ENCODE measurements at regions not wholly inside any gene's neighbourhood (a gene's known extent, or its start where the extent isn't known, plus 50 kb on each side); places are given as distances from the start of the nearest gene placed in this dataset.
A peak's percentile ranks its signal among the peaks of the same experiment; 100 is the strongest.
"Not testable (repeated sequence)": the region's sequence is repeated elsewhere in the genome, so short reads cannot be mapped to it uniquely, and the experiment has no call there.

DNA sequence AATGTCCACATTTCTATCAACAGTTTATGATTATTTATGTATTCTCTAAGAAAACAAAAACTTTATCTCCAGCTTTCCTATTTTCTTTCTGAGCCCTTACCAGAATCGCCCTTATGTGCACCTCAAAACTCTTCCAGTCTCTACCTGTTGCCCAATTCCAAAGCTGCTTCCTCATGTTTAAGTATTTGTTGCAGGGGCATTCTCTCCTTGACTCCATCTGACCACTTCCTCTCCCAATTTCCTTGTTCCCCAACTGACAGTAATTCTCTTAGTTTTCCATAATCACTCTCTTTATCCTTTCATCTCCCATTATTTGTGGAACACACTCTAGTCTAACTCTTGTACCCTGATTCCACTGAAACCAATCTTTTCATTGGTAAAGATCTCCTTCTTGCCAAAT, 105.4 kb upstream of the RBBP8 start:
- DNase-seq, result peak; percentile 37

DNA sequence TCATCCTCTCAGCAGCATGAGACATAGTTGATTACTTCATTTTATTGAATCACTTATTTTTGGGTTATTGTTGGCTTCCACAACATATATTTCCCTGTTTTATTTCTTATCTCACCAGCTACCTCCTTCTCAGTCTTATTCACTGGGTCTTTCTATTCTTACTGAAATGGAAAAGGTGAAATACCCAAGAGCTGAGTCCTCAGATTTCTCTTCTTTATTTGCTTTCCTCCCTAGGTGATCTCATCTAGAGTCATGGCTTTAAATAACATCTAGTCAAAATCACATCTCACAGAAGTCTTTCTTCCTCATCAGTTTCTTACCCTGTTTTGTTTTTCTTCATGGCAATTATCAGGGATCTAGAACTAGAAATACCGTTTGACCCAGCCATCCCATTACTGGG, 105.0 kb upstream of the RBBP8 start:
- DNase-seq, result no peak

DNA sequence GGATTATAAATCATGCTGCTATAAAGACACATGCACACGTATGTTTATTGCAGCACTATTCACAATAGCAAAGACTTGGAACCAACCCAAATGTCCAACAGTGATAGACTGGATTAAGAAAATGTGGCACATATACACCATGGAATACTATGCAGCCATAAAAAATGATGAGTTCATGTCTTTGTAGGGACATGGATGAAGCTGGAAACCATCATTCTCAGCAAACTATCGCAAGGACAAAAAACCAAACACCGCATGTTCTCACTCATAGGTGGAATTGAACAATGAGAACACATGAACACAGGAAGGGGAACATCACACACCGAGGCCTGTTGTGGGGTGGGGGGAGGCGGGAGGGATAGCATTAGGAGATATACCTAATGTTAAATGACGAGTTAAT, 104.5 kb upstream of the RBBP8 start:
- not testable (repeated sequence) for DNase-seq

DNA sequence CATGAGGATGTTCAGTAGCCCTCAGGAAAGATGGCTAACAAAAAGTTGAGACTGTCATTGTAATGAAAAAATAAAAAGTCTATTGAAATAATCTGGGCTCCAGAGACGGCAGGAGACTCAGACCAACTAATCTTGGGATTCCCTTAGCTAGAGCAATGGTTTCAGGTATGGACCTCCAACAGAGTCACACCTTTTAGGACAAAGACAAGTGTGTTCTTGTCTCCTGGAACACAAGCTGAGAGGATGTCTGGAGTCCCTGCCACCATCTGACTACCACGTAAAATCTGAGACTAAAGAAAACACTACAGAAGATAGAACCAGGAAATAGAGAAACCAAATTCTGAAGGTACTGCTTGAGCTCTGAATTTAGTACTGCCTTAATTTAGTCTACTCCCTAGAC, 103.3 kb upstream of the RBBP8 start:
- no peak for DNase-seq

DNA sequence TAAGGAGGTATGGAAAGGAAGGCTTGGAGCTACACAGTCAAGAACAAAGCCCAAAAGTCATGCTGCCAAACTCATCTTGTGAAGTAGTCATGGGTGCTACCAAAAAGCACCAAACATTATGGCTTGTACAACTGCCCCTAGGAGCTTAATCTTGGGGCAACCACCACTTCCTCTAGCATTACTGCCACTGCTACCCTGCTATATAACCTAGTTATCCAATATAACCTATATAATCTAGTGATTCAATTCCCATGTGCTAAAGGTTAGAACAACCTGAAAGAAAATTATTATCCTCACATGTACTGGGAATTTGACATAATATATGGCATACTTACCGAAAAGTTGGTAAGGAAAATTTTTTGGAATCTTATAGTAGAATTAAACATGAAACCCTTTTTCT, 102.6 kb upstream of the RBBP8 start:
- no peak for DNase-seq

DNA sequence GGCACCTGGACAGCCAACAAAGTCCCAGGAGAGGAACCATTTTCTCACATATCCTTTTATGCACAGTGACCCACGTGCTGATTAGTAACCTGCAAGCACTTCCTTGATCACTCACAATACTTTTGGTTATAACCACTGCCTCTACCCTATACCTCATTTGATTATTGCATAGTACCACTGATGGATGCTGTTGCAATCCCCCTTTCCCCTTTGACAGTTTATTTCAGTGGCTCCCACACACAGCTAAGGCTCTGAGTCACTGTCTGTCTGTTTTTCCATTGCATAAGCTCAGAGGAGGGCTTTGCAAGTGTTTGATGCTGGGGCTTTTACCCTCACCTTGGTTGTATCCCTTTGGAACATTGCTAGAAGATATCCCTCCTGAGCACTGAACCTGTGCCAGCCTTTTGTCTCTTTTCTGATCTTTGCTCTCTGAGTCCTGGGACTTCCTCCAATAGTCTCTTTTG, 101.7 kb upstream of the RBBP8 start:
- DNase-seq, result peak; percentile 97

DNA sequence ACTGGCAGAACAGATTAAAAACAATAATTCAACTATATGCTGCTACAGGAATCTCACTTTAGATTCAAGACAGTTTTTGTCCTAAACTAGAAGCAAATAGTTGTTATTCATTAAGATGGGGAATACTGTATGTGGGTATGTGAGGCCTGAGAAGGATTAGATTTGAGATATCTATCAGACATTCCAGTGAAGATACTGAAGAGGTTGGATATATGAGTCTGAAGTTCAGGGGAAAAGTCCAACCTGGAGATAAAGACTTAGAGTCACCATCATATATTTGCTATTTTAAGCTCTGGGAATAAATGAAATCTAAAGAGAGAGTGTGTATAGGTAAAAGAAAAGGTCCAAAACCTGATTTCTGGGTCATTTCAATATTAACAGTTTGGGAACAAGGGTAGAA, 96.2 kb upstream of the RBBP8 start:
- DNase-seq, result no peak

DNA sequence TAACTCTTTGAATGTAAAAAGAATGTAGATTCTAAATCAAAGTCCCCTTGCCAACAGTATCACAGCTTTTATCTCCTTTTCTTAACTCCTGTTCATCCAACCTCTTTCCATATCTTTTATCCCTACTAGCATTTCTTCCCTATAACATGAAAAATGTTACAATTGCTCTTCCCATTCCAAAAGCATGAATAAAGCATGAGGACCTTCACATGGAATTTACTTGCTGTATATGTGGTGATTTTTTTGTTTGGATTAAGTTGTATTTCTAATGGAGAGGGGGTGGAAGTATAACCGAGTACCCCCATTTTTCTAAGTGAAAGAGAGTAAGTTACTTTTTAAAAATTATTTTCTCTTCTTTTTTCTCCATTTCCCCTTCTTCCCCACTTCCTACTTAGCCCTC, 94.9 kb upstream of the RBBP8 start:
- no peak for DNase-seq

DNA sequence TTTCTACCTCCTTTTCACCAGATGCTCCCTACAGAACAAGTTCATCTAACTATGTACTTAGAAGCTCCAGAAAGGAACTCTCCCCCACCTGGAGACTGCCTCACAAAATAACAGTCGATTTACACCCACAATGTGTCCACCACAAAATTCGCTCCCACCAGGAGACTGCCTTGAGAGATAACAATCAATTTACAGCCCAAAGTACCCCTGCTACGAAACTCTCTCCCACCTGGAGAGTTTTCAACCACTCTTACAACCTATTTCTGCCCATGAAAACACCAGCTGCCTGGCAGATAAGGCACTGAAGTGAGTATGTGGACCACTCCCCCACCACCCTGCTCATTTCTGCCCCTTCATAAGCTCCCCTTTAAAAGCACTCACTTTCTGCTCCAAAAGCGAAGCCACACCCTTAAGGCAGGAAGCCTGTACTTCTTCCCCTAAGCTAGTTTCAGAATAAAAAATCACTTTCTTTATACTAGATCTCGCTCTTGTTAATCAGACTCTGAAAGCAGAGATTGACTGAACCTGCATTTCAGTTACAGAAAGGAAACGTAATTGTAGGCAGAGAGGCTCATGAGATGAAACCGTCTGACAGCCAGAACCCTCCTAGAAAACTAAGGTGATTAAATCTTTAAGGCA, 94.4 kb upstream of the RBBP8 start:
- no peak for DNase-seq

DNA sequence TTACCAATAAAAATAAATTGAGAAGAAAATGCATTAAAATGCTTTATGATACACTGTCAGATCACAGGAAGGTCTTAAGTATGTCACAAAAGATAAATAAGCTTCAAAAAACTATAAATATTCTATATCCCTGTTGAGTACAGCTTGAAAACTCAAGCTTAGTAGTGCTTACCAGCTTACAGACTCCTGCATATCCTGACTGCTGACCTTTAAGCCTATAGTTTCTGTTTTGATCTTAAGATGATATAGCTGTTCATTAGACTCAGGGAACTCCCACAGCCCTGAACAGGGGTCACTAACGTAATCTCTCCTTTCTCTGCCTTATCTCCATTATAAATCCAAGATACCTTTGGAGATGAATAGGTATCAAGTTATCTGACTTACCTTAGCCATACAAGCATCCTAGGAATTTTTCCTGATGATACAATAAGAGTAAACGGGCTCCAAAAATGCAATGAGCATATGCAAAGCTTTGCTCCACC, 93.7 kb upstream of the RBBP8 start:
- DNase-seq, result no peak

DNA sequence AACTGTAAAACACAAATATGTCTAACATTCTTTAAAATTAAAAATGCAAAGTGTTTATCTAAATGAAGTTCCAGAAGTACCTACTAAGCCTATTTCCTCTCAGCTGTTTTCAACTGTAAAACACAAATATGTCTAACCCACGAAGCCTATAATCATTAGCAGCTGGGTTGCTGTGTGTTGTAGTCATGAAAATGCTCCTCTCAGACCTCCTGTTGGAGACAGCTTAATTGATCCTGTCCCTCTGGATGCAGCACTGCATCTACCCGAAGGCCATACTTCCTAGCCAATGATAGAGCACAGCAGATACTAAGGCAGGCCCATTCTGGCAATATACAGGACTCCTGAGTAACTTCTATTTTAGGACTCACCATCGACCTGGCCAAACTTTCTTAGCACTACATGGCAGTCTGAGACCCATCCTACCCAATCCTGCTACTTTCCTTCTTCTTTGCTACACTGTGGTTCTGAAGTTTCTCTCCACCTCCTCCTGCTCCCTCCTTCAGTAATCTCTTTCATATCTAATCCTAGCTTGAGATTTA, 92.5 kb upstream of the RBBP8 start:
- no peak for DNase-seq

DNA sequence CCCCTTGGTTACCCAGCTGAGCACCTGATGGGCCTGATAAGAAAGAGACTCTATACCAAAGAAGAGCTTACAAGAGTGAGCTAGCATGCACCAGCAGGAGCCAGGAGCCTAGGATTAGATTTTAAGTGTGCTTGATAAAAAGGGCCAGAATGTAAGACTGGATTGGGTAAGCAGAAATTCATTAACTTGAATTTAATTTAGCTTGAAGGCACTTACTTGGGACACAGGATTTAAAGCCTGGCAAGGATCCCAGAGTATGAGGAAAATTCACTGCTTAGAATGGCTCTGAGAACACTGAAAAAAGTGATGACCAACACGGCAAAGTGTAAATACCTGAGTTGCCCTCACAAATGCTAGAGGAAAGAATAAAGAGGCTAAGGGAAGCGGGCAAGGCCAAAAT, 91.3 kb upstream of the RBBP8 start:
- no peak for DNase-seq

DNA sequence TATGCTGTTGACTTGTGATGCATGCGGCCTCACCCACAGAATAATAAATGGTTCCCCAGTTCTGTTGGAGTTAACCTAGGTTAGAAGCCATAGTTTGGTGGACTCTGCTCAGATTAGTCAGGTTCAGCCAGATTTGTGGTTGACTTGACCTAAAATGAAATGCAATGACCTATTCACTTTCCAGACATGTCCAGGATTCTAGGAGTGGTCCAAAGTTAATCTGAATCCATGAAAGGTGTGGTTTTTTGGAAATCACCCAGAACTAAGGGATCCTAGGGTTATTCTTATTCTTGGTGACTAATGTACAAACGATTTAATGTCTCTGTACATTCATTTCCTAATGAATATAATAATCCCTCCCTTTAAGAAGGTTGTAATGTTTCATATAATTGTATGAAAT, 88.9 kb upstream of the RBBP8 start:
- no peak for DNase-seq

DNA sequence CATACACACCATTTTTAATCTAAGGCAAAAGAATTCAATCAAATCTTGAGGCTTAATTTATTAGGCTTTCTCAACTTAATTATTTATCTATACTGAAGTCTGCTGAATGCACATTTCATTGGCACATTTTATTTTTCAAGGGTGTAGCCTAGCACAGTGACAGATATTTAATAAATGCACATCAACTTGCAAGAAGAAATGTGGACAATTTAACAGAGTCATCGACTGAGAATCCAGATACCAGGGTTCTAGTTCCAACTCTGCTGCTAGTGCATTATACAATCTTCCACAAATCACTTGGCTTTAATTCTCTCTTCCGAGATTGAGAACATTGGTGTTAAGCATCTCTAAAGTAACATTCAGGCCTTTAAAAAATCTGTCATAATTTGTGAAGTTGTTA, 88.5 kb upstream of the RBBP8 start:
- no peak for DNase-seq

DNA sequence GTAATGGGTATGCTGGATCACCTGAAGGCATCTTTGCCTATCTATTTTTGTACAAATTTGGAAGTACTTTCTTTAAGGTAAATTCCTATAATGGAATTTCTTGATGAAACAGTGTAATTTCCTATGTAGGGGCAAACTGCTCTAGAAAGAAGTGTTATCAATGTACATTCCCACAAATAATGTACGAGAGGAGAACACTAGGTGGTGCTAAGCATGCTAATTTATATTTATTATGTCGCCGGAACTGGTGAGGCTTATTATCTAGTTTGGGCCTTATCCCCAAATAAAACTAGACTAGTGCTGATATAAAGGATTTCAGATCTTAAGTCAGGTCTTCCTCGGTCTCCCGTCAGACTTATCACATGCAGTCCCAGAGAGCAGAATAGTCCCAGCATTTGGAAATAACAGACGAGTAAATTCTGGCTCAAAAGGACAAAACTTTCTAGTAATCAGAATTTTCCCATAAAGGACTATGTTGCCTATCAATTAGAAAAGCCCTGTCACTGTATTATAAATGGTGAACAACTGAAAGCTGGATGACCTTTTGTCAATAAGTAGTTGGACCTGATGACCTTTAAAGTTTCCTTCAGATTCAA, 86.9 kb upstream of the RBBP8 start:
- no peak for DNase-seq

DNA sequence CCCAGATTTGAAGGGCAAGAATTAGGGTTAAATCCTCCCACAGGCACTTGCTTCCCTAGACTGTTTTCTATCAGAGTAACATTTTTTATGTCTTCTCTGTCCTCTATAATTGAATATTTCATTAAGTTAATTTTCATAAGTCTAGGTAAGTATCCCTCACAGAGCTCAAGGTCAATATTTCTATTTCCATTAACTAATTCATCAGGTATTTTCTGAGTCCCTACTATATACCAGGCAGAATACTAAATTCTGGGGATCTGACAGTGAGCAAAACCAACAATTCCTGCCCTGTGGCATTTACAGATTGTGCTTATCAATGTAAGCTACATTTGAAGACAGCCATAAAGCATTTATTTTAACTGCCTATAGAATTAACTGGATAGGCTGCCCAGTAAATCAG, 86.4 kb upstream of the RBBP8 start:
- DNase-seq, result no peak

DNA sequence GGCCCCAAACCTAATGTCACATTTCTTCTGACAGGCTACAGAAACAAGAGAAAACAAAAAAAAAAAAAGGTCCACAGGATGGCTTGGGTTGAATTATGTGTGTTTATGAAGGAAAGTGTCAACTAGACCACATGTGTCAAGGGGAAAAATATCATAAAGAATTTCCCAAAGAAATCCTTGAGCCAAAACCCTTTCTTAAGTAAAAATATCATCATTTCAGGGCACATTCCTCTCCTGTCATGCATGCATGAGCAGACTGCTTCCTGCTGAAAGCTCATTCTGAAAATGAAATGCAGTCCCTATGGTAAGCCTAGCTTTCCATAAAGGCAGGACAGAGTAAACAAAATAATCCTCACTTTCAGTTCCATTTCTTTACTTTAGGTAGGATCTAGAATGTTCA, 85.7 kb upstream of the RBBP8 start:
- no peak for DNase-seq

DNA sequence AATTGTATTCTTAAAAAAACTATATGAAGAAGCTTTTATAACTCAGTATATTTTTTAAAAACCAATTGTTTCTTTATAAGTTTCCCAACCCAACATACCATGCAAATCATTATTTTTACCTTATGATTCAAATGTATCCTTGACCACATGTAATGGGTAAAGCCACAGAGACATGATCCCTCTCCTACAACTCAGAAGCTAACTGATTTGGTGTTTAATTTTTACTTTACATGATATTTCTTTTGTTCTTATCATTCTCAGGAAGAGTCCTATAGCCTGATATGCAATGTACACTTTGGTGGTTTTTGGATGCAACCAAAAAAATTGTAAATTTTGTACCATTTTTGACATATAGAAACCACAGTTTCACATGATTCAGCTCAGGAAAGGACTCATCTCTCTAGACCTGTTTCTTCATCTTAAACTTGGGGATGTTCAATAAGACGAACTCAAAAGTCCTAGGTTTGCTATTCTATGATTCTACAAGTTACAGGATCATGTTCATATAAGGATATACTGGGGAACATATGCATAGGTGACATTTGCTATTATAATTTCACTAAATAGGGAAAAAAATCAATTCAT, 85.2 kb upstream of the RBBP8 start:
- DNase-seq, result no peak

DNA sequence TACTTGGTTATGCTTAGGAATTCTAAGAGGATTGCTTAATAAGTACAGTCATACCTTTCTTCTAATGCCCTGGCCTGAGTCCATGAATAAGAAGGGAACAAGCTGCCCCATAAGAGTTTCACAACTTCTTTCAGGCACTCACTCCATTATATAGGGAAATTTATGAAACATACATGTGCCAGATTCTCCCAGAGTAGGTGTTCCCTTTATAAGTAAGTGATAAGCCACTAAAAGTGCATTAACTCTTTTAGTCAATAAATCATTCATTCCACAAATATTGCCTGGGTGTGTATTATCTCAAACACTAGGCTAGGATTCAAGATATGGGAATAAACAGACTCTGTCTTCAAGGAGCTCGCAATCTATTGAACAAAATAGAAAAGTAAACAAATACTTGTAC, 84.5 kb upstream of the RBBP8 start:
- no peak for DNase-seq

DNA sequence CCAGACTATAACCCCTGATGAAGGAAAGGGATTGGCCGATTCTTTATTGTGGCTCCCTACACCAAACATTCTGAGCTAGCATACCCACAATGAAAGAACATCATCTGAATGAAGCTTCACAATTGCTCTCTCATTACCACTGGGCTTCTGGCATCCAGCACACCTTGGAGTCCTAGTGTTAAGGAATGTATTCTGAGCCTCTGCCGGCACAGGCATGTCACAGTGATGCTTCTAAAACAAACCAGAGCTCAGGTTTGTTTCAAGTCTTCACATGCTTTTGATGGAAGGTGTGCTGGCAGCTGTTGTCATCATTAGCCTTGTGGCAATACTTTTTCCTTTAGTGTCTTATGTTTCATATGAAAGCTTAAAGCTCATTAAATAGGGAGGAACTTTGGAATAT, 76.3 kb upstream of the RBBP8 start:
- DNase-seq, result no peak

DNA sequence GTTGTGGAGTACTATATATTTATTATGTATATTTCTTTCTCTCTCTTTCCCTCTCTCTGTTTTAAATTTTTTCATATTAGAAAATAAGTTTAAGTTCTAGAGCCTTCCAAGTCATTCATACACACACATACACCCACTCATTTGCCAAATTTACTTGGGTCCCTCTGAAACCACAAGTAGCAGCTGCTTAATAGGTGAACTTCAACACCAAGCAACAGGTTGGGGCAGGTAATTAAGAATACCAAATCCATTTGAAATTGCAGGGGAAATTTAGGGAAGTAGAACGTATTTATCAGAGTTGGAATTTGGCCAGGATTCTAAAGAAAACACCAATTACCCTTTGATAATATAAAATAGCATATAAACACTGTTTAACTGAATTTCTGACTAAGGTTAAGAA, 75.0 kb upstream of the RBBP8 start:
- no peak for DNase-seq

DNA sequence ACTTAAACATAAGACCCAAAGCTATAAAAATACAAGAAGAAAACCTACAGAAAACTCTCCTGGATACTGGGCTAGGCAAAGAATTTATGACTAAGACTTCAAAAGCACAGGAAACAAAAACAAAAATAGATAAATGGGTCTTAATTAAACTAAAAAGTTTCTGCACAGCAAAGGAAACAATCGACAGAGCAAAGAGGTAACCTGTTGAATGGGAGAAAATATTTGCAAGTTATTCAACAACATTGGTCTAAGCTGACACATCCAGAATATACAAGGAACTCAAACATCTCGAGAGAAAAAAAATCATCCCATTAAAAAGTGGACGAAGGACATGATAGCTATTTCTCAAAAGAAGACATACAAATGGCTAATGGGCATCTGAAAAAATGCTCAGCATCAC, 72.3 kb upstream of the RBBP8 start:
- no peak for DNase-seq

DNA sequence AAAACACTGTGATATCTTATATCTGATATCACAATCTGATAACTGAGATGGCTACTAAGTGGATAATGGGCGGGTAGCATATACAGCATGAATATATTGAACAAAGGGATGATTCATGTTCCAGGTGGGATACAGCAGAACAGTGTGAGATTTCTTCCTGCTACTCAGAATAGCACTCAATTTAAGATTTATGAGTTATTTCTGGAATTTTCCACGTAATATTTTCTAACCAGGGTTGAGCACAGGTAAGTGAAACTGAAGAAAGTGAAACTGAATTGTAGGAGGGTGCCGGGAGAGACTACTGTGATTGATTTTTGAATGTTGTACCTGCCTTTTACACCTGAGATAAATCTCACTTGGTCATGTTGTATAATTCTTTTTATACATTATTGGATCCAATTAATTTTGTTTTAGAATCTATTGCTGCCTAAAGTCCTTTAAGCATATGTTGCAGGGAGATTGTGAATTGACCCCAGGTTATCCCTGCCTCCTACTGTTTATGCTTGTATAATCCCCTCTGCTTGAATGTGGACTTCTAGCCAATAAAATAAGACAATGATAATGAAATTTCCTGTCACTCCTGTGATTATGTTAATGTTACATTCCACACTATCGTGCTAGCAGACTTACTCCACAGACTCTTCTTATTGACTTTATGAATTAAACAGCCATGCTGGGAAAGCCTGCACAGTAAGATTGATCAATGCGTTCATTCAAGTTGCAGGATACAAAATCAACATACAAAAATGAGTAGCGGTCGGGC, 67.6 kb upstream of the RBBP8 start:
- no peak for DNase-seq

DNA sequence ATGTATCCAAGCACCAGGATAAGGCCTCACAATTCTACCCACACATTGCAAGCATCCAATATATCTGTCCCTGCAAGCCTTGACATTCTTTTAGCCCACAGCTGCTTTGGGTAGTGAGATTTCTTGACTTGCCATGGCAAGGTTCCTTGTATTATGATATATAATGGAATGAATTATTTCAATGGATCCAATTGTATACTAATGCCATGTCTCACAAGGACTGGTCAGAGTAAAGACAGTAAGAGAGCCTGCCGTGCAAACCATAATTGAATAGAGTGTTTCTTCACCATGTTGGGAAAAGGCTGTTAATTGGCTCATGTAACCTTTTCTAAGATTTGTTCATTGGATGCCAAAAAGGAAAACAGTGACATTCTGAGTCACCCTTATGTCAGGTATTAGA, 64.3 kb upstream of the RBBP8 start:
- no peak for DNase-seq

Measured in GF-D8 (cell line).